ENCODE measurements at regions not wholly inside any gene's neighbourhood (a gene's known extent, or its start where the extent isn't known, plus 50 kb on each side); places are given as distances from the start of the nearest gene placed in this dataset.

DNA sequence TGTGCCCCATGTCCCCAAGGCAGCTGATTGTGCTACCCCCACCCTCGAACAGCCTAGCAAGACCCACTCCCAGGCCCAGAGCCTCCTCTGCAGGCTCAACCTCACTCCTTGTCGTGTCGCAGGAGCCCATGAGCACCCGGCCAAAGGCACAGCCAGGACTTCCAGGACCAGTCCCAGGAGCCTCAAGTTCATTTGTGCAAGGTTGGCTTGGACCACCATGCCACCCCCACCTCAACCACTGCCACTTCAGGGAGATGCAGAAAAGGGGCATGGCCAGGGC, 54.4 kb upstream of the KRTAP11-1 start:
- TF ChIP-seq CTCF (IDR thresholded peaks at IDR 0.05) (no peak), POLR2A (IDR thresholded peaks at IDR 0.05) (no peak)
